ENCODE measurements at regions not wholly inside any gene's neighbourhood (a gene's known extent, or its start where the extent isn't known, plus 50 kb on each side); places are given as distances from the start of the nearest gene placed in this dataset.

DNA sequence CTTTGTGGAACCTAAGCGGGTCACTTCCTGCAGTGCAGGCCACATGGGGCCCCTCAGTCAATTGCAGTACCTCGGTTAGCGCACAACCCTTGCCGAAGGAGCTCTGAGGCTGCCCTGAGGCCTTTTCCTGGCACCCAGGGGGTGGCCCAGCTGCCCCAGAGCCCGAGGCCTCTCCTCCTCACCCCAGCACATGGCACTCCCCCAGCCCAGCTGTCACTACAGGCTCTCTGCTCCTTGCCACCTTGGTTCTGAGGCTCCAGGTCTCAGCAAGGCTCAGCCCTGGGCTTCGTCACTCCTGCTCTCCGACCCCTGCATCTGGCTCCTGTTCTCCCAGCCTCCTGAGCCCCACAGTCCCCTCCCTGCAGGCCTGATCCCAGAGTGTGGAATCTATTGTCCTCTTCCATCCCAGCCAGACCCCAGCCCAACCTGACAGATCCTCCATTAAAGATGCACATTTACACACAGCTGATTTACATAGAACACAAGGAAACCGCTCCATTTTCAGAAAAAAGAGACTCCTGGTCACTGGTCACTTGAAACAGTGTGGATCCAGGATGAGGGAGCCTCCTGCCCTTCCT lies 192.8 kb upstream of the POU3F1 start:
- FAIRE-seq (no peak), DNase-seq (no peak)
- Histone ChIP-seq H3K36me3 (ENCODE audit: control insufficient read depth in 3 of 3, insufficient read depth in 2 of 3, low read depth in 1 of 3, low read length in 3 of 3) (no peaks in the 10 kb centered on the region), H3K4me1 (ENCODE audit: control insufficient read depth in 3 of 3, insufficient read depth in 2 of 3, low read depth in 1 of 3, low read length in 2 of 3) (no peaks in the 10 kb centered on the region), H3K9me3 (ENCODE audit: control insufficient read depth in 2 of 2, insufficient read depth in 1 of 2, low read depth in 1 of 2, low read length in 1 of 2) (no peaks in the 10 kb centered on the region), H3K4me3 (ENCODE audit: low read depth in 1 of 3, low read length in 3 of 3) (no peak overlapping the region), H3K27me3 (ENCODE audit: control insufficient read depth in 3 of 3, insufficient read depth in 3 of 3, low read length in 3 of 3) (peaks cover 0 to 4% (median 0%) of the 10 kb centered on the region in 3 donors), H3K27ac (ENCODE audit: low read depth in 1 of 3, low read length in 2 of 3) (no peak overlapping the region)
- WGBS, 3 donors, result 77 to 87% (median 83%) methylated on average over 8 of the region's 8 CpGs

DNA sequence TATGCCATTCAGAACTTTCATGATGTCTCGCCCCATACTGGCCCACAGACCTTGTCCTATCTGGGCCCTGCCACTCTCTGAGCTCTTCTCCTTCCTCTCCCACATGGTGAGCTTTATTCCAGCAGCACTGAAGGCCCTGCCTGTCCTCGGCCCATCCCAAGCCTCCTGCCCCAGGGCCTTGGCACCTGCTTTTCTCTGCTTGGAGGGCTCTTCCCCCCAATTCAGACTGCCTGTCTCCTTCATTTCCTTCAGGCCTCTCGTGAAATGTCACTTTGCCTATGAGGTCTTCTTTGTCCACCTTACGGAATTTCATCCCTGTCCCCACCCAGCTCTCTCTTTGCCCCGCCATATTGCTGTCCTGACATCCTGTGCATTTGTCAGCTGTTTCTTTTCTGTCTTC lies 191.7 kb upstream of the POU3F1 start:
- H3K27ac ChIP-seq (ENCODE audit: low read depth in 1 of 3, low read length in 2 of 3), result no peak overlapping the region
- peaks cover 0 to 4% (median 0%) of the 10 kb centered on the region in 3 donors for H3K27me3 ChIP-seq (ENCODE audit: control insufficient read depth in 3 of 3, insufficient read depth in 3 of 3, low read length in 3 of 3)
- H3K36me3 ChIP-seq (ENCODE audit: control insufficient read depth in 3 of 3, insufficient read depth in 2 of 3, low read depth in 1 of 3, low read length in 3 of 3), result no peaks in the 10 kb centered on the region
- H3K9me3 ChIP-seq (ENCODE audit: control insufficient read depth in 2 of 2, insufficient read depth in 1 of 2, low read depth in 1 of 2, low read length in 1 of 2), result no peaks in the 10 kb centered on the region
- no peak overlapping the region for H3K4me3 ChIP-seq (ENCODE audit: low read depth in 1 of 3, low read length in 3 of 3)
- DNase-seq (no peak), FAIRE-seq (no peak)
- H3K4me1 ChIP-seq (ENCODE audit: control insufficient read depth in 3 of 3, insufficient read depth in 2 of 3, low read depth in 1 of 3, low read length in 2 of 3), result no peaks in the 10 kb centered on the region
- 74 to 91% (median 84%) methylated on average over 5 of the region's 5 CpGs for WGBS, 3 donors

DNA sequence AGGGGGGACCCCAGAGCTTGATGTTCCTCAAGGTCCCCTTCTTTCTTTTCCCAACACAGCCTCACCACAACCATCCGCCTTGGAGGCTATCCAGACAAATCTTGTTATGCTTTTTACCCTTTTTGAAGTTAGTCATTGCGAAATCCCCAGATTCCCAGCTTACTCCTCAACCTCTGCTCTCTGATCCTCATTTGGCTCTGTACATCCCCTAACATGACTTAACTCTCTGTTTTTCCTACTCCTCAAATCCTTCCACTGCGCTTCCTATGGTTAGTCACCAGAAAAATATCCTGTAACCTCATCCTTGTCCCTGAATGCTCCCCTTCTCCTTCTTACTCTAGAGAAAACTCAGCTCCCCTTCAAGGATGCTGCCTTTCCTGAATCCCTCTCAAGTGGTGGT lies 189.1 kb upstream of the POU3F1 start:
- Histone ChIP-seq H3K9me3 (ENCODE audit: control insufficient read depth in 2 of 2, insufficient read depth in 1 of 2, low read depth in 1 of 2, low read length in 1 of 2) (no peaks in the 10 kb centered on the region), H3K36me3 (ENCODE audit: control insufficient read depth in 3 of 3, insufficient read depth in 2 of 3, low read depth in 1 of 3, low read length in 3 of 3) (no peaks in the 10 kb centered on the region), H3K4me1 (ENCODE audit: control insufficient read depth in 3 of 3, insufficient read depth in 2 of 3, low read depth in 1 of 3, low read length in 2 of 3) (no peaks in the 10 kb centered on the region), H3K27ac (ENCODE audit: low read depth in 1 of 3, low read length in 2 of 3) (no peak overlapping the region), H3K27me3 (ENCODE audit: control insufficient read depth in 3 of 3, insufficient read depth in 3 of 3, low read length in 3 of 3) (peaks cover 0 to 6% (median 0%) of the 10 kb centered on the region in 3 donors), H3K4me3 (ENCODE audit: low read depth in 1 of 3, low read length in 3 of 3) (no peak overlapping the region)
- 43 to 62% (median 52%) methylated on average over 3 of the region's 3 CpGs for WGBS, 3 donors
- FAIRE-seq, result no peak
- DNase-seq, result no peak

DNA sequence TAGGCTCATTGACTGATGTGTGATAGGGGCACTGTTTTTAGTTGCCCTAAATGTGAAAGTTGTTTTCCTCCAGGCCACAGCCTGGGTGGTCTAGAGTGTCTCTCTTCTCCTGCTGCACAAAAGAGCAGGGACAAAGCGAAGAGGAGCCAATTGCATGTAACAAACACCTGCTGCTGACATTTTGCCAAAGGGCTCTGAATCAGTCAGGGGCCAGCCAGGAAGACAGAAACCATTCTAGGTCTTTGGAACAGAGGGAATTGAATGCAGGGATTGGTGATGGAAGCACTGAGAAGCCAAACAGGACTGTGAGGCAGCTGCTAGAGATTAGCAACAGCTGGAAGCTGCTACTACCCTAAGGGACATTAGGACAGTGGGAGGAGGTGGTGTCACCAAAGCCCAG lies 185.3 kb upstream of the POU3F1 start:
- Histone ChIP-seq H3K27me3 (ENCODE audit: control insufficient read depth in 3 of 3, insufficient read depth in 3 of 3, low read length in 3 of 3) (peaks cover 0 to 6% (median 2%) of the 10 kb centered on the region in 3 donors), H3K27ac (ENCODE audit: low read depth in 1 of 3, low read length in 2 of 3) (no peak overlapping the region), H3K4me1 (ENCODE audit: control insufficient read depth in 3 of 3, insufficient read depth in 2 of 3, low read depth in 1 of 3, low read length in 2 of 3) (no peaks in the 10 kb centered on the region), H3K4me3 (ENCODE audit: low read depth in 1 of 3, low read length in 3 of 3) (no peak overlapping the region), H3K9me3 (ENCODE audit: control insufficient read depth in 2 of 2, insufficient read depth in 1 of 2, low read depth in 1 of 2, low read length in 1 of 2) (no peaks in the 10 kb centered on the region), H3K36me3 (ENCODE audit: control insufficient read depth in 3 of 3, insufficient read depth in 2 of 3, low read depth in 1 of 3, low read length in 3 of 3) (no peaks in the 10 kb centered on the region)
- no peak for DNase-seq
- WGBS, 3 donors, result 67 to 76% (median 73%) methylated on average over 1 of the region's 1 CpG
- FAIRE-seq, result no peak

DNA sequence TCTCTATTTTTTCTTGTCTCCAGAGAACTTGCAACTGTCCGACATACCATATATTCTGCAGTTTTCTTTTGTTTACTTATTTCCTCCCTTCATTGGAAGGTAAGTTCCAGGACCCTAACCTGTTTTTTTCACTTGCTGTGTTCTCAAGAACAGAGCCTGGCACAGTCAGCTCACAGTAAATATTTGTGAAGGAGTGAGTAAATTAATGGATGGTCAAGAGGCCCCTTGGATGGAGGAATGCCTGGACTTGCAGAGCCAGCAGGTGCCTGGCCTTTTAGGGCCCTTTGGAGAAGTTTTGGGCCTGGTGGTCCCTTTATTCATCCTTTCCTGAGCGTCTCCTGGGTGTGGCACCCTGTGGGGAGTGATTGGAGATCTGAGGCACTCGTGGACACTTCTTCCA lies 182.1 kb upstream of the POU3F1 start:
- WGBS, 3 donors, result 54 to 66% (median 60%) methylated on average over 3 of the region's 3 CpGs
- H3K9me3 ChIP-seq (ENCODE audit: control insufficient read depth in 2 of 2, insufficient read depth in 1 of 2, low read depth in 1 of 2, low read length in 1 of 2), result no peaks in the 10 kb centered on the region
- no peak overlapping the region for H3K4me3 ChIP-seq (ENCODE audit: low read depth in 1 of 3, low read length in 3 of 3)
- H3K27ac ChIP-seq (ENCODE audit: low read depth in 1 of 3, low read length in 2 of 3), result no peak overlapping the region
- no peaks in the 10 kb centered on the region for H3K36me3 ChIP-seq (ENCODE audit: control insufficient read depth in 3 of 3, insufficient read depth in 2 of 3, low read depth in 1 of 3, low read length in 3 of 3)
- peaks cover 0 to 2% (median 1%) of the 10 kb centered on the region in 3 donors for H3K27me3 ChIP-seq (ENCODE audit: control insufficient read depth in 3 of 3, insufficient read depth in 3 of 3, low read length in 3 of 3)
- FAIRE-seq, result no peak
- no peaks in the 10 kb centered on the region for H3K4me1 ChIP-seq (ENCODE audit: control insufficient read depth in 3 of 3, insufficient read depth in 2 of 3, low read depth in 1 of 3, low read length in 2 of 3)
- DNase-seq, result no peak

DNA sequence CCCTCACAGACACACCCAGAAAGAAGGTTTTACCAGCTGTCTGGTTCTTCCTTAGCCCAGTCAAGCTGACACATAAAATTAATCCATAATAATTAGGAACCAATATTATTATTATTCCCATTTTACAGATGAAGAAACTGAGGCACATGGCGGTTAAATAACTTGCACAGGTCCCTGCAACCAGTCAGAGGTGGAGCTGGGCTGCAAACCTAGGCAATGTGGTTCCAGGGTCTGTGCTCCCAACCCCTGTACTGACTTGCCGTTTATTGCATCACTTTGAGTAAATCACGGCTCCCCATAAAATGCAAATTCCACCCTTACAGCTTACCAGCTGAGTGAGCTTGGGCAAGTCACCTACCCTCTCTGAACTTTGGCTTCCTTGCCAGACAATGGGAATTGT lies 179.2 kb upstream of the POU3F1 start:
- Histone ChIP-seq H3K27ac (ENCODE audit: low read depth in 1 of 3, low read length in 2 of 3) (no peak overlapping the region), H3K36me3 (ENCODE audit: control insufficient read depth in 3 of 3, insufficient read depth in 2 of 3, low read depth in 1 of 3, low read length in 3 of 3) (no peaks in the 10 kb centered on the region), H3K27me3 (ENCODE audit: control insufficient read depth in 3 of 3, insufficient read depth in 3 of 3, low read length in 3 of 3) (peaks cover 0 to 2% (median 0%) of the 10 kb centered on the region in 3 donors), H3K4me3 (ENCODE audit: low read depth in 1 of 3, low read length in 3 of 3) (no peak overlapping the region), H3K9me3 (ENCODE audit: control insufficient read depth in 2 of 2, insufficient read depth in 1 of 2, low read depth in 1 of 2, low read length in 1 of 2) (no peaks in the 10 kb centered on the region), H3K4me1 (ENCODE audit: control insufficient read depth in 3 of 3, insufficient read depth in 2 of 3, low read depth in 1 of 3, low read length in 2 of 3) (no peaks in the 10 kb centered on the region)
- WGBS, 3 donors, result 64 to 85% (median 70%) methylated on average over 3 of the region's 3 CpGs
- FAIRE-seq, result no peak
- no peak for DNase-seq

DNA sequence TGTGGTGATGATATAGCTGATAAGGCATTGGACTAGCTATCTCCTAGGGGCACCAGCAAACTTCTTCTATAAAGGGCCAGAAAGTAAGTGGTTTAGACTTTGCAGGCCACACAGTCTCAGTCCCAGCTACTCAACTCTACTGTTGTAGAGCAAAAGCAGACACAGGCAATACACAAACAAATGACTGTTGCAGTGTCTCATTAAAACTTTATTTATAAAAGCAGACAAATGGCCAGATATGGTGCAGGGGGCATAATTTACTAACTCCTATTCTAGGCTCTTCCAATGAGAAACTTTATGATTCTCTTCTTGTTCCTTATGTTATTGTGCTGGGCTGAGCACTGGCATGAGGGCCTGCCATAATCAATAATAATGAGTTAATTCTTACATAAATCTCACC lies 176.8 kb upstream of the POU3F1 start:
- H3K4me1 ChIP-seq (ENCODE audit: control insufficient read depth in 3 of 3, insufficient read depth in 2 of 3, low read depth in 1 of 3, low read length in 2 of 3), result no peaks in the 10 kb centered on the region
- H3K27ac ChIP-seq (ENCODE audit: low read depth in 1 of 3, low read length in 2 of 3), result no peak overlapping the region
- DNase-seq (no peak), FAIRE-seq (no peak)
- no peaks in the 10 kb centered on the region for H3K36me3 ChIP-seq (ENCODE audit: control insufficient read depth in 3 of 3, insufficient read depth in 2 of 3, low read depth in 1 of 3, low read length in 3 of 3)
- H3K27me3 ChIP-seq (ENCODE audit: control insufficient read depth in 3 of 3, insufficient read depth in 3 of 3, low read length in 3 of 3), result no peaks in the 10 kb centered on the region
- no peak overlapping the region for H3K4me3 ChIP-seq (ENCODE audit: low read depth in 1 of 3, low read length in 3 of 3)
- H3K9me3 ChIP-seq (ENCODE audit: control insufficient read depth in 2 of 2, insufficient read depth in 1 of 2, low read depth in 1 of 2, low read length in 1 of 2), result no peaks in the 10 kb centered on the region

DNA sequence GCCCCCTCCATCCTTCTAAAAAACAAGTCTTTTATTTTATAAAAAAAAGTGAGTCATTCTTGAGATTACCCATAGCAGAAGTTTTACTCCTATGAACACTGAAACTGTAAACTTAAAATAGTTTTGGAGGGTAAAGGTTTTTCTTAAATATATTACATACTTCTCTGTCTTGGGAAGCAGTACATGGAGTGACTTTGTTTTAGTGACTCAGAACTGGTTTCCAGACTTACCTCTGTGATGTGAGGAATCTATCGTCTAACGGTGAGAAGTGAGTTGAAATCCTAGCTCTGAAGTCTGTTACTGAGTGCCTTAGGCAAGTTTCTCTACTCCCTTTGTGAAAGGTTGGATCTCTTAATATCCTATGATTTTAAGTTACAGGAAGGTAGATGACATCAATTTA lies 176.3 kb upstream of the POU3F1 start:
- no peaks in the 10 kb centered on the region for H3K27me3 ChIP-seq (ENCODE audit: control insufficient read depth in 3 of 3, insufficient read depth in 3 of 3, low read length in 3 of 3)
- no peaks in the 10 kb centered on the region for H3K9me3 ChIP-seq (ENCODE audit: control insufficient read depth in 2 of 2, insufficient read depth in 1 of 2, low read depth in 1 of 2, low read length in 1 of 2)
- H3K36me3 ChIP-seq (ENCODE audit: control insufficient read depth in 3 of 3, insufficient read depth in 2 of 3, low read depth in 1 of 3, low read length in 3 of 3), result no peaks in the 10 kb centered on the region
- no peak overlapping the region for H3K4me3 ChIP-seq (ENCODE audit: low read depth in 1 of 3, low read length in 3 of 3)
- WGBS, 3 donors, result 83 to 93% (median 87%) methylated on average over 2 of the region's 2 CpGs
- no peaks in the 10 kb centered on the region for H3K4me1 ChIP-seq (ENCODE audit: control insufficient read depth in 3 of 3, insufficient read depth in 2 of 3, low read depth in 1 of 3, low read length in 2 of 3)
- H3K27ac ChIP-seq (ENCODE audit: low read depth in 1 of 3, low read length in 2 of 3), result no peak overlapping the region
- FAIRE-seq (no peak), DNase-seq (no peak)

DNA sequence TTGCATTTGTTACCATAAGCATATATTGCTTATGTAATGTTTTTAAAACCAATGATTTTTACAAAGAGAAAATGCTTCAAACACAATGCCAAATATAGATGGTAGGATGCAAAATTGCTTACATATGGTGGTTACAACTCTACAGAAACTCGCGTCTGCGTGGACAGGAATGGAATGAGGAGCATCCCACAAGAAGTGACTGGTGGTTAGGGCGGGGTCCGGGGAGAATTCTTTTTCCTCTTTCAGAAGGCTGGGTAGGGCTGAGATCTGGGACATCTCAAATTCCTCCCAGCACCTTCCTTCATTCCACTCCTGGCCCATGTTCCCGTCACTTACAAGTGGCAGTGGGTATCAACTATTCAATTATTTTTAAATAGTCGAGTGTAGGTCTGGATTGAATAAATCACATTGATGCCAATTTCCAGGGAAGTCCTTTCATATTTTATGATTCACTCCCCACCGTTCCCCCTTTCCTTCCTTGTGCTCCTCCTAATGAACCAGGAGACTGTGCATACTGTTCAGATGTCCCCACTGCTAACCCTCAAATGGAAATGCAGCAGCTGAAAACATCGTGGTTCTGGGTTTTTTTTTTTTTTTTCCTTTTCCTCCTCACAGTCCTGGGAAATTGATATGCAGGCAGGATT lies 174.5 kb upstream of the POU3F1 start:
- H3K9me3 ChIP-seq (ENCODE audit: control insufficient read depth in 2 of 2, insufficient read depth in 1 of 2, low read depth in 1 of 2, low read length in 1 of 2), result no peaks in the 10 kb centered on the region
- H3K27ac ChIP-seq (ENCODE audit: low read depth in 1 of 3, low read length in 2 of 3), result no peak overlapping the region
- no peak for DNase-seq
- no peak overlapping the region for H3K4me3 ChIP-seq (ENCODE audit: low read depth in 1 of 3, low read length in 3 of 3)
- H3K4me1 ChIP-seq (ENCODE audit: control insufficient read depth in 3 of 3, insufficient read depth in 2 of 3, low read depth in 1 of 3, low read length in 2 of 3), result no peaks in the 10 kb centered on the region
- 58 to 68% (median 60%) methylated on average over 9 of the region's 9 CpGs for WGBS, 3 donors
- no peaks in the 10 kb centered on the region for H3K36me3 ChIP-seq (ENCODE audit: control insufficient read depth in 3 of 3, insufficient read depth in 2 of 3, low read depth in 1 of 3, low read length in 3 of 3)
- H3K27me3 ChIP-seq (ENCODE audit: control insufficient read depth in 3 of 3, insufficient read depth in 3 of 3, low read length in 3 of 3), result no peaks in the 10 kb centered on the region
- FAIRE-seq, result no peak

Data from small intestine (tissue), 7 donors.